ENCODE measurements at regions not wholly inside any gene's neighbourhood (a gene's known extent, or its start where the extent isn't known, plus 50 kb on each side); places are given as distances from the start of the nearest gene placed in this dataset.

DNA sequence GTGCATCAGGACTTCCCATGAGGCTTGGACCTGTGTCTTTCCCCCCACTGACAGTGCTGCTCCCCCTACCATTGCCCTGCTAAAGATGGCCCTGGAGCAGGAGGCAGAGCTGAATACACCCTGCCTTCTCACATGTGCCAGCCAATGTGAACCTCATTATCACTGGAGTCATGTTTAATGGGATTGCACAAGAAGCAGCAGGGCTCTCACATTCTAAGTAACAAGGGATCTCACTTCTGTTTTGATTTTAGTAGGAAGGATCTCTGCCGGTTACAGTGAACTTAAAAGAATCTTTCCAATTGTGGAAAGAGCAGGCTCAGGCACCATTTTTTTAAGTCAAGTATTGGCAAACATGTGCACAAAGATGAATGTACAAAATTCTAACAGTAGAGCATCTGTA is 322.1 kb upstream of the MEX3C start:
- Histone ChIP-seq H3K36me3 (ENCODE audit: control insufficient read depth, insufficient read depth, low read length) (no peaks in the 10 kb centered on the region), H3K27me3 (ENCODE audit: control insufficient read depth, insufficient read depth, low read length) (no peaks in the 10 kb centered on the region), H3K4me3 (ENCODE audit: low read depth, low read length) (no peak overlapping the region)
- DNase-seq (ENCODE audit: low read depth), result no peak
- TF ChIP-seq, protein P1, sequence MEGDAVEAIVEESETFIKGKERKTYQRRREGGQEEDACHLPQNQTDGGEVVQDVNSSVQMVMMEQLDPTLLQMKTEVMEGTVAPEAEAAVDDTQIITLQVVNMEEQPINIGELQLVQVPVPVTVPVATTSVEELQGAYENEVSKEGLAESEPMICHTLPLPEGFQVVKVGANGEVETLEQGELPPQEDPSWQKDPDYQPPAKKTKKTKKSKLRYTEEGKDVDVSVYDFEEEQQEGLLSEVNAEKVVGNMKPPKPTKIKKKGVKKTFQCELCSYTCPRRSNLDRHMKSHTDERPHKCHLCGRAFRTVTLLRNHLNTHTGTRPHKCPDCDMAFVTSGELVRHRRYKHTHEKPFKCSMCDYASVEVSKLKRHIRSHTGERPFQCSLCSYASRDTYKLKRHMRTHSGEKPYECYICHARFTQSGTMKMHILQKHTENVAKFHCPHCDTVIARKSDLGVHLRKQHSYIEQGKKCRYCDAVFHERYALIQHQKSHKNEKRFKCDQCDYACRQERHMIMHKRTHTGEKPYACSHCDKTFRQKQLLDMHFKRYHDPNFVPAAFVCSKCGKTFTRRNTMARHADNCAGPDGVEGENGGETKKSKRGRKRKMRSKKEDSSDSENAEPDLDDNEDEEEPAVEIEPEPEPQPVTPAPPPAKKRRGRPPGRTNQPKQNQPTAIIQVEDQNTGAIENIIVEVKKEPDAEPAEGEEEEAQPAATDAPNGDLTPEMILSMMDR (IDR thresholded peaks at IDR 0.05; ENCODE audit: insufficient read depth, low read length, poor library complexity, severe bottlenecking), result no peak

DNA sequence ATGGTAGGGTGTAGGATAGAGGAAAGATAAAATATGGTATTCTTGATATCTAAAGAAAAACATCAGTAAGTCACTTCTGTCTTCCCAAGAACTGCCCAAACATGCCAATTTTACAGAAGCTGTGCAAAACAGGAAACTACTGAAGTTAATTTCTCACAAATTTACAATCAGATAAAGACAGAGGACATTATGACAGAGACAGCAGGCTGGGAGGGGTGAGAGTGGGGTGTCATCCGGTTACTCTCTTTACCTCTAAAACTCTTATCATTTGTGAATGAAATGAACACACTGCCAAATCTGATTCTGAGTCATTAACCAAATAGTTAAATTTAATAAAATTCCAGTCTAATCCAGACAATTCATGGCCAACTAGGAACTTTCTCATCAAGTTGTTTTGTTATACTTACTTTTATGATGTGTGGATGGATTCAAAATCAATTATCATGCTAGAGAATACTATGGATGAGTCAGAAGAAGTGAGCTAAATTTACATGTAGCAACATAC is 323.2 kb upstream of the MEX3C start:
- Histone ChIP-seq H3K36me3 (ENCODE audit: control insufficient read depth, insufficient read depth, low read length) (no peaks in the 10 kb centered on the region), H3K4me3 (ENCODE audit: low read depth, low read length) (no peak overlapping the region), H3K27me3 (ENCODE audit: control insufficient read depth, insufficient read depth, low read length) (no peaks in the 10 kb centered on the region)
- TF ChIP-seq, protein P1 (IDR thresholded peaks at IDR 0.05; ENCODE audit: insufficient read depth, low read length, poor library complexity, severe bottlenecking), result no peak
- no peak for DNase-seq (ENCODE audit: low read depth)

DNA sequence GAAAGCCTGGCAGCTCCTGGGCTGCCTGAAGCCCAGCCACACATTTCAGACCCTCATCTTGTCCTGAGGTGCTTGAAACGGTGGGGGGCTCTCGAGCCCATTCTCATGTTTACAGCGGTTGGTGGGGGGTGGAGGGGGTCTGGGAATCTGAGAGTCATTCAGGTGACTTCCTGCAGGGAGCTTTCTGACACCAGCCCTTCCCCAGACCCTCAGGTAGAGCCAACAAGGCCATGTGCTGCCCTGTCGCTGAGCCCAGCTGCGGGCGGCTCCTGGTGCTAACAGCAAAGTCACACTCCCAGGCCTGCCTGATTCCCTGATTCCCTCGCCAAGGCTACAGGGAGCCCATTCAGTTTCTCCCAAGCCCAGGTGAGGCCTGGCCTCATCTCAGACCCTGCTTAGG is 324.9 kb upstream of the MEX3C start:
- Histone ChIP-seq H3K36me3 (ENCODE audit: control insufficient read depth, insufficient read depth, low read length) (no peaks in the 10 kb centered on the region), H3K4me3 (ENCODE audit: low read depth, low read length) (no peak overlapping the region), H3K27me3 (ENCODE audit: control insufficient read depth, insufficient read depth, low read length) (no peaks in the 10 kb centered on the region)
- DNase-seq (ENCODE audit: low read depth), result no peak
- TF ChIP-seq, protein P1 (IDR thresholded peaks at IDR 0.05; ENCODE audit: insufficient read depth, low read length, poor library complexity, severe bottlenecking), result no peak

DNA sequence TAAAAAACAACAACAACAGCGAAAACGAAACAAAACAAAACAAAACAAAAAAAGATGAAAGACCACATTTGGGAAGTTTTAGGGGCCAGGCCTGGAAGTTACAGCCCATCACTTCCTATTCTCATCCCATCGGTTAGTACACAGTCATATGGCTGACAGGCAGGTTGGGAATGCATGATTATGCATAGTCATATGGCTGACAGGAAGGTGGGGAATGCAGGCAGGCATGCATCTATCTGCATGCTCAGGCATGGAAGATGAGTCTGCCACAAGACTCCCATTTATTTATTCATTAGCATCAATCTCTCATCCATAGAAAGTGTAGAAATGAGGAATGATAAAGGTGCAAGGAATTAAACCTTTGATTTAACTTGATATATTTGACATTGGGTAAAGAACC is 325.3 kb upstream of the MEX3C start:
- H3K27me3 ChIP-seq (ENCODE audit: control insufficient read depth, insufficient read depth, low read length), result no peaks in the 10 kb centered on the region
- H3K36me3 ChIP-seq (ENCODE audit: control insufficient read depth, insufficient read depth, low read length), result no peaks in the 10 kb centered on the region
- H3K4me3 ChIP-seq (ENCODE audit: low read depth, low read length), result no peak overlapping the region
- no peak for DNase-seq (ENCODE audit: low read depth)
- TF ChIP-seq, protein P1 (IDR thresholded peaks at IDR 0.05; ENCODE audit: insufficient read depth, low read length, poor library complexity, severe bottlenecking), result no peak

DNA sequence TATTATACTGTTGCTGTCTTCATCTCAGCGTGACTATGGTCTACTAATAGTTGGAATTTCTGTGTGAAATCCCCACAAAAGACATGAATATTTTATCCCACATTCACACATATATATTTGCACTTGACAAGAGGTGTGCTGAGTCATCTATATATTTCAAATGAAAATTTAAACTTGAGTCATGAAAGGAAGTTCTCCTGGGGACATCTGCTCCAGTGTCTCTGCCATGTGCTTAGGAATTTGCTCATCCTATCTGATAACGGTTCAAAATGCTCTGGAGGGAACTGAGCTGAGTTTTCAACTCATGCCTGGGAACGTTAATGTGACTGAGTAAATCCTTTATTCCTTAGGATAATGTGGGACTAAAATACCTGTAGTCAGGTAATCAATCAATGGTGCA is 326.2 kb upstream of the MEX3C start:
- no peak for DNase-seq (ENCODE audit: low read depth)
- H3K4me3 ChIP-seq (ENCODE audit: low read depth, low read length), result no peak overlapping the region
- H3K27me3 ChIP-seq (ENCODE audit: control insufficient read depth, insufficient read depth, low read length), result no peaks in the 10 kb centered on the region
- H3K36me3 ChIP-seq (ENCODE audit: control insufficient read depth, insufficient read depth, low read length), result no peaks in the 10 kb centered on the region
- TF ChIP-seq, protein P1 (IDR thresholded peaks at IDR 0.05; ENCODE audit: insufficient read depth, low read length, poor library complexity, severe bottlenecking), result no peak

DNA sequence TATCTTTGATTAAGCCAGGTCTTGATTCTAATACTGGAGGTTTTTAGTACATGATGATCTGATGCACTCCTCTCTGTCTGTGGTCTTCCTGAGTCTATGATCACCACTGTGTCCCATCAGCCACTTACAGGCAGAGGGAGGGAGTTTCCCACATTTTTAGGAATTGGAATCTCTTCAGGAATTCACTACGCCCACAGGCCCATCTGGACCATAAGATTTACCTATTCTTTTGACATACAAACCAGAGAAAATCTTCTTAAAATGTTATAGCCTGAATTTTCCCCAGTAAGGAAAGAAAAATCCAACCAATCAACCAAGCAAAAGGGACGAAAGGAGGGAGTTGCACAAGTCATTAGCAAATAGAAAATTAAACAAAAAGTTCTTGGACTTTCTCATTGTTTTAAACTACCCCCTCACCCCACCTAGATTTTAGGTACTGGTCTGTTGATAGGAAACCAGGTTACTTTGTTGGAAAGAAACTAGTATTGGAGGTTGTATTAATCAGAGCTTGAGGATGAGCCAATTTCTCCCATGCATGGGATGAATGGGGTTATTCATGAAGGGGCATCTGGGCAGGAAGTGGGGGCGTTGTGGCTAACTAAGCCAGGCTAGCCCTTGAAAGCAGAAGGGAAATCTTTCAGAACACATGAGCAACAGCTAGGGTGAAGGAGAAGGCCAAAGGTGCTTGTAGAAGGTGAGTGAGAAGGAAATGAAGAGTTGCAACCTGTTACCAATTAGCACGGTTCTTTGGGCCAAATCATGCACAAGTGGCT is 328.2 kb upstream of the MEX3C start:
- DNase-seq (ENCODE audit: low read depth), result no peak

More for the DNA sequence above, 328.2 kb upstream of the MEX3C start:
- TF ChIP-seq, protein P1 (IDR thresholded peaks at IDR 0.05; ENCODE audit: insufficient read depth, low read length, poor library complexity, severe bottlenecking), result no peak
- Histone ChIP-seq H3K27me3 (ENCODE audit: control insufficient read depth, insufficient read depth, low read length) (no peaks in the 10 kb centered on the region), H3K4me3 (ENCODE audit: low read depth, low read length) (no peak overlapping the region), H3K36me3 (ENCODE audit: control insufficient read depth, insufficient read depth, low read length) (no peaks in the 10 kb centered on the region)

All from kidney epithelial cell (primary cell).